ENCODE measurements at regions not wholly inside any gene's neighbourhood (a gene's known extent, or its start where the extent isn't known, plus 50 kb on each side); places are given as distances from the start of the nearest gene placed in this dataset.

- intact Hi-C loops (cut with micrococcal nuclease; ENCODE audit: unreplicated experiment): no loop called here
- Mint-ChIP-seq H3K9me3 (ENCODE audit: low read depth, unreplicated experiment) (peaks cover 8% of the 10 kb centered on the region), H3K4me3 (ENCODE audit: low read depth, unreplicated experiment) (no peak overlapping the region), H3K27me3 (ENCODE audit: unreplicated experiment) (peaks cover 12% of the 10 kb centered on the region), H3K4me1 (ENCODE audit: low read depth, unreplicated experiment) (peaks cover 8% of the 10 kb centered on the region), H3K36me3 (ENCODE audit: insufficient read depth, unreplicated experiment) (peaks cover 6% of the 10 kb centered on the region), H3K27ac (ENCODE audit: unreplicated experiment) (no peak overlapping the region)
- CTCF ChIA-PET: interaction anchor here (0.7 kb wide), 1 partner anchor 1018 kb away, joined by 6 read pairs; no protein-coding TSS in a partner anchor
- BruUV-seq (replicated peaks): no TSS peak
- TF ChIP-seq CTCF (IDR thresholded peaks at IDR 0.05; ENCODE audit: unreplicated experiment): no peak
- no peak for DNase-seq
Measured at GRCh38 chr15:94848054-94848453, 616.7 kb downstream of the MCTP2 start.

DNA sequence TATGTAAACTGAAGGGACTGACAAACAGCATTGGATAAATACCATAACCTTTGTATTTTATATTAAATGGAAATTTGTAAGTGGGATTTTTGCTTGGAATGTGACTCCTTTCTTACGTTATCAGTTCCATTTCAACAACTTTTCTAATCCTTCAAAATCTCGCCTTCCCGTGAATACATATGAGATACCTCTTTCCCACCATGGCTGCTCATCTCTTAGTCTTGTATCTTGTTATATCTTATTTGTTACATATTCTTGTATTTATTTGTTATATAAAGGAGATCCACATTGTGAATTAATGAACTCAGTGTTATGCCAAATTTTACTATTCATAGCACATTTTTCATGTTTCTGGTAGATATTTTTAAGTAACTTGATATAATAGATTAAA is 623.7 kb downstream of the MCTP2 start:
- no TSS peak for BruUV-seq (replicated peaks)
- no peak overlapping the region for H3K4me3 Mint-ChIP-seq (ENCODE audit: low read depth, unreplicated experiment)
- CTCF ChIA-PET: no interaction called here
- DNase-seq: no peak
- no peaks in the 10 kb centered on the region for H3K36me3 Mint-ChIP-seq (ENCODE audit: insufficient read depth, unreplicated experiment)
- H3K4me1 Mint-ChIP-seq (ENCODE audit: low read depth, unreplicated experiment): no peaks in the 10 kb centered on the region
- H3K27ac Mint-ChIP-seq (ENCODE audit: unreplicated experiment): no peak overlapping the region
- intact Hi-C loops (cut with micrococcal nuclease; ENCODE audit: unreplicated experiment): no loop called here
- H3K9me3 Mint-ChIP-seq (ENCODE audit: low read depth, unreplicated experiment): peaks cover 17% of the 10 kb centered on the region
- TF ChIP-seq CTCF (IDR thresholded peaks at IDR 0.05; ENCODE audit: unreplicated experiment): no peak
- H3K27me3 Mint-ChIP-seq (ENCODE audit: unreplicated experiment): no peaks in the 10 kb centered on the region

DNA sequence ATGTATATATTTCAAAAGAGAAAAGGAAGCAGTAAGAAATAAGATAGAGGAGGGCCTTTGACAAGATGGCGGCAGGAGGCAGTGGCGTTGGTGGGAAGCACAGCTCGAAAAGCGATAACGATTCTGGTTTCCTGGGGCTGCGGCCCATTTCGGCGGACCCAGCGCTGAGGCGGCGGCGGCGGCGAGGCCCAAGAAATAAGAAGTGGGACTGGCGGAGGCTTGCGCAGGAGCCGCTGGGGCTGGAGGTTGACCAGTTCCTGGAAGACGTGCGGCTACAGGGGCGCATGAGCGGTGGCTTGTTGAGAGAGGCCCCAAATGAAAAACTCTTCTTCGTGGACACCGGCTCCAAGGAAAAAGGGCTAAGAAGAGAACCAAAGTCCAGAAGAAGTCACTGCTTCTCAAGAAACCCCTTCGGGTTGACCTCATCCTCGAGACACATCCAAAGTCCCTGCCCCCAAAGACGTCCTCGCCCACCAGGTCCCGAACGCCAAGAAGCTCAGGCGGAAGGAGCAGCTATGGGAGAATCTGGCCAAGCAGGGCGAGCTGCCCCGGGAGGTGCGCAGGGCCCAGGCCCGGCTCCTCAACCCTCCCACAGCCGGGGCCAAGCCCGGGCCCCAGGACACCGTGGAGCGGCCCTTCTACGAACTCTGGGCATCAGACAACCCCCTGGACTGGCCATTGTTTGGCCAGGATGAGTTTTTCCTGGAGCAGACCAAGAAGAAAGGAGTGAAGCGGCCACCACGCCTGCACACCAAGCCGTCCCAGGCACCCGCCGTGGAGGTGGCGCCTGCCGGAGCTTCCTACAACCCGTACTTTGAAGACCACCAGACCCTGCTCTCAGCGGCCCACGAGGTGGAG is 624.3 kb downstream of the MCTP2 start:
- CTCF ChIA-PET: no interaction called here
- intact Hi-C loops (cut with micrococcal nuclease; ENCODE audit: unreplicated experiment): no loop called here
- BruUV-seq (replicated peaks): no TSS peak
- Mint-ChIP-seq H3K27me3 (ENCODE audit: unreplicated experiment) (no peaks in the 10 kb centered on the region), H3K27ac (ENCODE audit: unreplicated experiment) (no peak overlapping the region), H3K36me3 (ENCODE audit: insufficient read depth, unreplicated experiment) (no peaks in the 10 kb centered on the region), H3K9me3 (ENCODE audit: low read depth, unreplicated experiment) (peaks cover 17% of the 10 kb centered on the region), H3K4me1 (ENCODE audit: low read depth, unreplicated experiment) (no peaks in the 10 kb centered on the region), H3K4me3 (ENCODE audit: low read depth, unreplicated experiment) (no peak overlapping the region)
- DNase-seq: no peak
- TF ChIP-seq CTCF (IDR thresholded peaks at IDR 0.05; ENCODE audit: unreplicated experiment): no peak

DNA sequence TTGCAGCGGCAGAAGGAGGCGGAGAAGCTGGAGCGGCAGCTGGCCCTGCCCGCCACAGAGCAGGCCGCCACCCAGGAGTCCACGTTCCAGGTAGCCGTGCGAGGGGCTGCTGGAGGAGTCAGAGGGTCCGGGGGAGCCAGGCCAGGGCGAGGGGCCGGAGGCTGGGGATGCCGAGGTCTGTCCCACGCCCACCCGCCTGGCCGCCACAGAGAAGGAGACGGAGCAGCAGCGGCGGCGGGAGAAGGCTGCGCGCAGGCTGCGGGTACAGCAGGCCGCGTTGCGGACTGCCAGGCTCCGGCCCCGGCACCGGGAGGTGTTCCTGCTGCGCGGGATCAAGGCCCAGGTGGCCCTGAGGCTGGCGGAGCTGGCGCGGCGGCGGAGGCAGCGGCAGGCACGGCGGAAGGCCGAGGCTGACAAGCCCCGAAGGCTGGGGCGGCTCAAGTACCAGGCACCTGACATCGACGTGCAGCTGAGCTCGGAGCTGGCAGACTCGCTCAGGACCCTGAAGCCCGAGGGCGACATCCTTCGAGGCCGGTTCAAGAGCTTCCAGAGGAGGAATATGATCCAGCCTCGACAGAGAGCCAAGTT is 625.0 kb downstream of the MCTP2 start:
- no peak for DNase-seq
- no peak for TF ChIP-seq CTCF (IDR thresholded peaks at IDR 0.05; ENCODE audit: unreplicated experiment)
- H3K4me1 Mint-ChIP-seq (ENCODE audit: low read depth, unreplicated experiment): no peaks in the 10 kb centered on the region
- peaks cover 15% of the 10 kb centered on the region for H3K9me3 Mint-ChIP-seq (ENCODE audit: low read depth, unreplicated experiment)
- BruUV-seq (replicated peaks): no TSS peak
- H3K36me3 Mint-ChIP-seq (ENCODE audit: insufficient read depth, unreplicated experiment): no peaks in the 10 kb centered on the region
- no peak overlapping the region for H3K4me3 Mint-ChIP-seq (ENCODE audit: low read depth, unreplicated experiment)
- H3K27me3 Mint-ChIP-seq (ENCODE audit: unreplicated experiment): no peaks in the 10 kb centered on the region
- intact Hi-C loops (cut with micrococcal nuclease; ENCODE audit: unreplicated experiment): no loop called here
- H3K27ac Mint-ChIP-seq (ENCODE audit: unreplicated experiment): no peak overlapping the region
- CTCF ChIA-PET: no interaction called here

Data from Calu3 (cell line).